ENCODE measurements at regions not wholly inside any gene's neighbourhood (a gene's known extent, or its start where the extent isn't known, plus 50 kb on each side); places are given as distances from the start of the nearest gene placed in this dataset.

GRCh38 chr16:55072976-55073375 is 142.3 kb downstream of the IRX5 start:
- TF ChIP-seq CTCF (IDR thresholded peaks at IDR 0.05; ENCODE audit: poor library complexity): no peak
- TF ChIP-seq EZH2phosphoT487 (IDR thresholded peaks at IDR 0.05; ENCODE audit: low read depth, severe bottlenecking, unreplicated experiment): no peak
- no peak for TF ChIP-seq EZH2 (IDR thresholded peaks at IDR 0.05; ENCODE audit: borderline replicate concordance)
